GM12878 (cell line): ENCODE measurements at regions not wholly inside any gene's neighbourhood (a gene's known extent, or its start where the extent isn't known, plus 50 kb on each side); places are given as distances from the start of the nearest gene placed in this dataset.

Experiments used
- ATAC-seq: fragments of 200-7000 bp; cut with Tn5 transposase; 3 replicates; pipeline ENCODE4 v1.9.1; 2020; ENCODE audit warnings: mild to moderate bottlenecking, moderate library complexity
- BruUV-seq: library from RNA; stranded (reverse); fragments of 400-500 nt; replicated peaks from 2 replicates; lab custom pipeline; 2021; lab: Mats Ljungman, UMichigan
- CTCF ChIA-PET: fragments of 300-600 bp; sonication (Branson Sonifier 250); formaldehyde crosslinking; extraction: SDS; loops from one replicate; lab custom pipeline; 2021; ENCODE audit warnings: inconsistent platforms; lab: Yijun Ruan, JAX
- POLR2A ChIA-PET: fragments of 350-600 bp; formaldehyde crosslinking; extraction: SDS; loops from one replicate; lab custom pipeline; 2021; ENCODE audit warnings: inconsistent platforms; lab: Charles Lee
- RAD21 ChIA-PET: fragments of 300-600 bp; sonication (Branson Sonifier 250); formaldehyde crosslinking; loops from one replicate; lab custom pipeline; 2023; ENCODE audit warnings: antibody characterized with exemption; ENCODE audit not compliant: unreplicated experiment; lab: Charles Lee
- SMC1A ChIA-PET: fragments of 300-600 bp; sonication (Branson Sonifier 250); formaldehyde crosslinking; loops from one replicate; lab custom pipeline; 2023; ENCODE audit not compliant: unreplicated experiment, uncharacterized antibody; lab: Charles Lee
- DNase-seq: peaks from one replicate; pipeline ENCODE4 v3.0.0-alpha.2; 2011; ENCODE audit warnings: low read depth, low spot score
- FAIRE-seq: peaks from 3 replicates; lab custom pipeline; 2011; peaks lifted over from hg19 to GRCh38; lab: Jason Lieb, UNC
- H2AFZ ChIP-seq: 2 replicates; pipeline ENCODE4 v1.6.0; 2011; ENCODE audit warnings: low read depth, low read length, control low read depth; ENCODE audit not compliant: control insufficient read depth
- H3K27ac ChIP-seq: 2 replicates; pipeline ENCODE4 v1.5.1; 2011; ENCODE audit warnings: control low read depth; ENCODE audit not compliant: control insufficient read depth, insufficient read depth
- H3K27me3 ChIP-seq, 2 experiments: replicated peaks in 1 of 2; 2 replicates each; pipeline versions ENCODE4 v1.6.0 to v1.6.1; 2011; ENCODE audit warnings: low read length in 1 of 2; ENCODE audit not compliant: control insufficient read depth in 2 of 2, insufficient read depth in 2 of 2
- H3K36me3 ChIP-seq, 2 experiments: 2 replicates each; pipeline ENCODE4 v1.5.1; 2011; ENCODE audit warnings: low read length in 1 of 2; ENCODE audit not compliant: control insufficient read depth in 2 of 2, insufficient read depth in 2 of 2
- H3K4me1 ChIP-seq: 2 replicates; pipeline ENCODE4 v1.6.1; 2011; ENCODE audit warnings: mild to moderate bottlenecking, low read length, moderate library complexity, mixed read lengths; ENCODE audit not compliant: control insufficient read depth, insufficient read depth
- H3K4me2 ChIP-seq: 2 replicates; pipeline ENCODE4 v1.6.0; 2011; ENCODE audit warnings: control low read depth; ENCODE audit not compliant: control insufficient read depth, insufficient read depth
- H3K4me3 ChIP-seq: fragments of 200-600 bp; sonication (generic); 2 replicates; pipeline ENCODE4 v1.5.1; 2016
- H3K79me2 ChIP-seq: 2 replicates; pipeline ENCODE4 v1.6.0; 2011; ENCODE audit warnings: low read length; ENCODE audit not compliant: control insufficient read depth, insufficient read depth
- H3K9ac ChIP-seq: 2 replicates; pipeline ENCODE4 v1.8.0; 2011; ENCODE audit warnings: low read length, control low read depth, mixed read lengths; ENCODE audit not compliant: control insufficient read depth, insufficient read depth
- H3K9me3 ChIP-seq: replicated peaks from 3 replicates; pipeline ENCODE4 v1.5.1; 2011; ENCODE audit warnings: mild to moderate bottlenecking, low read length; ENCODE audit not compliant: control insufficient read depth, insufficient read depth
- H4K20me1 ChIP-seq: 2 replicates; pipeline ENCODE4 v1.6.0; 2011; ENCODE audit not compliant: control insufficient read depth, insufficient read depth
- CHD1 ChIP-seq: IDR thresholded peaks from 2 replicates; pipeline ENCODE4 v1.6.1; 2012; ENCODE audit warnings: low read depth, low read length, improper control_type of control experiment
- HCFC1 ChIP-seq: fragments of 150-350 bp; IDR thresholded peaks from 2 replicates; pipeline ENCODE4 v1.6.1; 2014; ENCODE audit warnings: low read length
- JUND ChIP-seq: IDR thresholded peaks from 2 replicates; pipeline ENCODE4 v1.6.1; 2012; ENCODE audit warnings: low read depth, mild to moderate bottlenecking, low read length, improper control_type of control experiment, moderate library complexity
- SMAD1 ChIP-seq: fragments of 450-650 bp; IDR thresholded peaks from 2 replicates; pipeline ENCODE4 v1.6.1; 2018; ENCODE audit warnings: mild to moderate bottlenecking, low read depth; ENCODE audit not compliant: partially characterized antibody
- SMC3 ChIP-seq: IDR thresholded peaks from 2 replicates; pipeline ENCODE4 v1.6.1; 2011; ENCODE audit warnings: low read length, improper control_type of control experiment, borderline replicate concordance
- WGBS: methylation state at CpG from one replicate; pipeline ENCODE4 v1.1.6; 2016; ENCODE audit warnings: low lambda C conversion rate; ENCODE audit not compliant: insufficient replicate concordance, insufficient coverage; ENCODE audit errors: missing lambda C conversion rate; 5-methylcytosine and 5-hydroxymethylcytosine counted together
- in situ Hi-C: fragments of 300-500 bp; cut with MboI; formaldehyde crosslinking; loops from 9 replicates; pipeline ENCODE4 v1.14.3; 2018; ENCODE audit warnings: mixed read lengths
- intact Hi-C: fragments of 100-400 bp; cut with micrococcal nuclease; formaldehyde crosslinking; loops from one replicate; pipeline ENCODE4 v1.14.2; 2022; ENCODE audit not compliant: unreplicated experiment
- TF ChIP-seq, protein P1 (sequence below): fragments of 450-650 bp; formaldehyde crosslinking; IDR thresholded peaks from 2 replicates; pipeline ENCODE4 v1.5.0; 2022; ENCODE audit warnings: mild to moderate bottlenecking, missing genetic modification characterization
- TF ChIP-seq, protein P2 (sequence below): IDR thresholded peaks from 2 replicates; pipeline ENCODE4 v1.6.1; 2011; ENCODE audit warnings: borderline replicate concordance, low read depth, mild to moderate bottlenecking, moderate library complexity, low read length; ENCODE audit not compliant: insufficient read depth, poor library complexity, severe bottlenecking
- TF ChIP-seq, protein P3 (sequence below): fragments of 450-650 bp; IDR thresholded peaks from 2 replicates; pipeline ENCODE4 v1.6.1; 2017; ENCODE audit warnings: mild to moderate bottlenecking
- TF ChIP-seq, protein P4 (sequence below): fragments of 450-650 bp; conservative IDR thresholded peaks from 2 replicates; pipeline ENCODE4 v1.6.1; 2017; ENCODE audit warnings: mild to moderate bottlenecking, moderate library complexity
- TF ChIP-seq, protein P5 (sequence below): fragments of 450-650 bp; IDR thresholded peaks from 2 replicates; pipeline ENCODE4 v1.6.1; 2018; ENCODE audit warnings: borderline replicate concordance, mild to moderate bottlenecking; ENCODE audit not compliant: partially characterized antibody

DNA sequence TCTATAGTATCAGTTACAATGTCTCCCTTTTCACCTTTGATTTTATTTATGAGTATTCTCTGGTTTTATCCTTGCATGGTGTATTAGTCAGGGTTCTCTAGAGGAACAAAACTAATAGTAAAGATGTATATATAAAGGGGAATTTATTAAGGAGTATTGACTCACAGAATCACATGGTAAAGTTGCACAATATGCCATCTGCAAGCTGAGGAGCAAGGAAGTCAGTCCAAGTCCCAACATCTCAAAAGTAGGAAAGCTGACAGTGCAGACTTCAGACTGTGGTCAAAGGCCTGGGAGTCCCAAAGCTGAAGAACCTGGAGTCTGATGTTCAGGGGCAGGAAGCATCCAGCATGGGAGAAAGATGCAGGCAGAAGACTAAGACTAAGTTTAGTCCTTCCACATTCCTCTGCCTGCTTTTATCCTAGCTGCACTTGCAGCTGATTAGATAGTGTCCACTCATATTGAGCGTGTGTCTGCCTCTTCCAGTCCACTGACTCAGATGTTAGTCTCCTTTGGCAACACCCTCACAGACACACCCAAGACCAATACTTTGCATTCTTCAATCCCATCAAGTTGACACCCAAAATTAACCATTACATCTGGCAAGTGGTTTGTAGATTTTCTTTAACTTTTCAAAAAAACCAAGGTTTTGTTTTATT, 308.0 kb upstream of the LMO3 start (continued):
- TF ChIP-seq SMAD1 (no peak), HCFC1 (no peak), SMC3 (no peak)
- TF ChIP-seq, protein P1, sequence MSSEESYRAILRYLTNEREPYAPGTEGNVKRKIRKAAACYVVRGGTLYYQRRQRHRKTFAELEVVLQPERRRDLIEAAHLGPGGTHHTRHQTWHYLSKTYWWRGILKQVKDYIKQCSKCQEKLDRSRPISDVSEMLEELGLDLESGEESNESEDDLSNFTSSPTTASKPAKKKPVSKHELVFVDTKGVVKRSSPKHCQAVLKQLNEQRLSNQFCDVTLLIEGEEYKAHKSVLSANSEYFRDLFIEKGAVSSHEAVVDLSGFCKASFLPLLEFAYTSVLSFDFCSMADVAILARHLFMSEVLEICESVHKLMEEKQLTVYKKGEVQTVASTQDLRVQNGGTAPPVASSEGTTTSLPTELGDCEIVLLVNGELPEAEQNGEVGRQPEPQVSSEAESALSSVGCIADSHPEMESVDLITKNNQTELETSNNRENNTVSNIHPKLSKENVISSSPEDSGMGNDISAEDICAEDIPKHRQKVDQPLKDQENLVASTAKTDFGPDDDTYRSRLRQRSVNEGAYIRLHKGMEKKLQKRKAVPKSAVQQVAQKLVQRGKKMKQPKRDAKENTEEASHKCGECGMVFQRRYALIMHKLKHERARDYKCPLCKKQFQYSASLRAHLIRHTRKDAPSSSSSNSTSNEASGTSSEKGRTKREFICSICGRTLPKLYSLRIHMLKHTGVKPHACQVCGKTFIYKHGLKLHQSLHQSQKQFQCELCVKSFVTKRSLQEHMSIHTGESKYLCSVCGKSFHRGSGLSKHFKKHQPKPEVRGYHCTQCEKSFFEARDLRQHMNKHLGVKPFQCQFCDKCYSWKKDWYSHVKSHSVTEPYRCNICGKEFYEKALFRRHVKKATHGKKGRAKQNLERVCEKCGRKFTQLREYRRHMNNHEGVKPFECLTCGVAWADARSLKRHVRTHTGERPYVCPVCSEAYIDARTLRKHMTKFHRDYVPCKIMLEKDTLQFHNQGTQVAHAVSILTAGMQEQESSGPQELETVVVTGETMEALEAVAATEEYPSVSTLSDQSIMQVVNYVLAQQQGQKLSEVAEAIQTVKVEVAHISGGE (CRISPR knock-in tag), result no peak

DNA sequence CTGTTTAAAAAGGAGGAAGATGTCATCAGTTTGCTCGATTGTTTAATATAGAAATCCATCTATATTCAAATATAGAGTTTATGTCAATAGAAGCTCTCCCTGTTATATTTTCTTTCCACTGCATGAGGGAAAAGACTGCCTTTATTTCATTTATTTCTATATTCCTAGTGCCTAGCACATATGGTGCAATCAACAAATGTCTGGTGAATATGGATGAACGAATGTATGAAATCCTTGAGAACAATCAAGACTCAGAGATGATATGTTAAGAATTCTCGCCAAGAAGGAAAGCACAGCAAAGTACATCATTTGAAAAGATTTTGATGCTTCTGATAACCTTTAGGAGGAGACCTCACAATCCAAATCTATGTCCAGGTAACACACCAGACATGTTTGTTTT, 296.0 kb upstream of the LMO3 start:
- 0% methylated on average over 3 of the region's 3 CpGs for whole genome bisulfite sequencing
- no peaks in the 10 kb centered on the region for H3K36me3 ChIP-seq
- no peaks in the 10 kb centered on the region for H3K27me3 ChIP-seq
- RAD21 ChIA-PET, result no interaction called here
- no TSS peak for BruUV-seq
- H3K4me1 ChIP-seq, result no peaks in the 10 kb centered on the region
- H3K9me3 ChIP-seq, result no peaks in the 10 kb centered on the region
- no peak for ATAC-seq
- H4K20me1 ChIP-seq, result no peaks in the 10 kb centered on the region
- H3K4me2 ChIP-seq, result no peak overlapping the region
- CTCF ChIA-PET, result no interaction called here
- intact Hi-C loops, result no loop called here
- no peak for DNase-seq
- FAIRE-seq, result no peak
- TF ChIP-seq, protein P2, sequence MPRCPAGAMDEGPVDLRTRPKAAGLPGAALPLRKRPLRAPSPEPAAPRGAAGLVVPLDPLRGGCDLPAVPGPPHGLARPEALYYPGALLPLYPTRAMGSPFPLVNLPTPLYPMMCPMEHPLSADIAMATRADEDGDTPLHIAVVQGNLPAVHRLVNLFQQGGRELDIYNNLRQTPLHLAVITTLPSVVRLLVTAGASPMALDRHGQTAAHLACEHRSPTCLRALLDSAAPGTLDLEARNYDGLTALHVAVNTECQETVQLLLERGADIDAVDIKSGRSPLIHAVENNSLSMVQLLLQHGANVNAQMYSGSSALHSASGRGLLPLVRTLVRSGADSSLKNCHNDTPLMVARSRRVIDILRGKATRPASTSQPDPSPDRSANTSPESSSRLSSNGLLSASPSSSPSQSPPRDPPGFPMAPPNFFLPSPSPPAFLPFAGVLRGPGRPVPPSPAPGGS, result no peak
- TF ChIP-seq CHD1, result no peak
- TF ChIP-seq, protein P3, sequence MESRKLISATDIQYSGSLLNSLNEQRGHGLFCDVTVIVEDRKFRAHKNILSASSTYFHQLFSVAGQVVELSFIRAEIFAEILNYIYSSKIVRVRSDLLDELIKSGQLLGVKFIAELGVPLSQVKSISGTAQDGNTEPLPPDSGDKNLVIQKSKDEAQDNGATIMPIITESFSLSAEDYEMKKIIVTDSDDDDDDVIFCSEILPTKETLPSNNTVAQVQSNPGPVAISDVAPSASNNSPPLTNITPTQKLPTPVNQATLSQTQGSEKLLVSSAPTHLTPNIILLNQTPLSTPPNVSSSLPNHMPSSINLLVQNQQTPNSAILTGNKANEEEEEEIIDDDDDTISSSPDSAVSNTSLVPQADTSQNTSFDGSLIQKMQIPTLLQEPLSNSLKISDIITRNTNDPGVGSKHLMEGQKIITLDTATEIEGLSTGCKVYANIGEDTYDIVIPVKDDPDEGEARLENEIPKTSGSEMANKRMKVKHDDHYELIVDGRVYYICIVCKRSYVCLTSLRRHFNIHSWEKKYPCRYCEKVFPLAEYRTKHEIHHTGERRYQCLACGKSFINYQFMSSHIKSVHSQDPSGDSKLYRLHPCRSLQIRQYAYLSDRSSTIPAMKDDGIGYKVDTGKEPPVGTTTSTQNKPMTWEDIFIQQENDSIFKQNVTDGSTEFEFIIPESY, result no peak
- TF ChIP-seq, protein P4, sequence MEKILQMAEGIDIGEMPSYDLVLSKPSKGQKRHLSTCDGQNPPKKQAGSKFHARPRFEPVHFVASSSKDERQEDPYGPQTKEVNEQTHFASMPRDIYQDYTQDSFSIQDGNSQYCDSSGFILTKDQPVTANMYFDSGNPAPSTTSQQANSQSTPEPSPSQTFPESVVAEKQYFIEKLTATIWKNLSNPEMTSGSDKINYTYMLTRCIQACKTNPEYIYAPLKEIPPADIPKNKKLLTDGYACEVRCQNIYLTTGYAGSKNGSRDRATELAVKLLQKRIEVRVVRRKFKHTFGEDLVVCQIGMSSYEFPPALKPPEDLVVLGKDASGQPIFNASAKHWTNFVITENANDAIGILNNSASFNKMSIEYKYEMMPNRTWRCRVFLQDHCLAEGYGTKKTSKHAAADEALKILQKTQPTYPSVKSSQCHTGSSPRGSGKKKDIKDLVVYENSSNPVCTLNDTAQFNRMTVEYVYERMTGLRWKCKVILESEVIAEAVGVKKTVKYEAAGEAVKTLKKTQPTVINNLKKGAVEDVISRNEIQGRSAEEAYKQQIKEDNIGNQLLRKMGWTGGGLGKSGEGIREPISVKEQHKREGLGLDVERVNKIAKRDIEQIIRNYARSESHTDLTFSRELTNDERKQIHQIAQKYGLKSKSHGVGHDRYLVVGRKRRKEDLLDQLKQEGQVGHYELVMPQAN, result no peak
- TF ChIP-seq, protein P5, sequence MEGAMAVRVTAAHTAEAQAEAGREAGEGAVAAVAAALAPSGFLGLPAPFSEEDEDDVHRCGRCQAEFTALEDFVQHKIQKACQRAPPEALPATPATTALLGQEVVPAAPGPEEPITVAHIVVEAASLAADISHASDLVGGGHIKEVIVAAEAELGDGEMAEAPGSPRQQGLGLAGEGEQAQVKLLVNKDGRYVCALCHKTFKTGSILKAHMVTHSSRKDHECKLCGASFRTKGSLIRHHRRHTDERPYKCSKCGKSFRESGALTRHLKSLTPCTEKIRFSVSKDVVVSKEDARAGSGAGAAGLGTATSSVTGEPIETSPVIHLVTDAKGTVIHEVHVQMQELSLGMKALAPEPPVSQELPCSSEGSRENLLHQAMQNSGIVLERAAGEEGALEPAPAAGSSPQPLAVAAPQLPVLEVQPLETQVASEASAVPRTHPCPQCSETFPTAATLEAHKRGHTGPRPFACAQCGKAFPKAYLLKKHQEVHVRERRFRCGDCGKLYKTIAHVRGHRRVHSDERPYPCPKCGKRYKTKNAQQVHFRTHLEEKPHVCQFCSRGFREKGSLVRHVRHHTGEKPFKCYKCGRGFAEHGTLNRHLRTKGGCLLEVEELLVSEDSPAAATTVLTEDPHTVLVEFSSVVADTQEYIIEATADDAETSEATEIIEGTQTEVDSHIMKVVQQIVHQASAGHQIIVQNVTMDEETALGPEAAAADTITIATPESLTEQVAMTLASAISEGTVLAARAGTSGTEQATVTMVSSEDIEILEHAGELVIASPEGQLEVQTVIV, result no peak
- TF ChIP-seq JUND, result no peak
- in situ Hi-C loops, result no loop called here
- H3K4me3 ChIP-seq, result no peak overlapping the region
- H3K79me2 ChIP-seq, result no peaks in the 10 kb centered on the region
- H3K27ac ChIP-seq, result no peak overlapping the region
- no peak overlapping the region for H3K9ac ChIP-seq
- SMC1A ChIA-PET, result no interaction called here
- no peak overlapping the region for H2AFZ ChIP-seq
- POLR2A ChIA-PET, result no interaction called here
